NT2/D1 (cell line): ENCODE measurements at regions not wholly inside any gene's neighbourhood (a gene's known extent, or its start where the extent isn't known, plus 50 kb on each side); places are given as distances from the start of the nearest gene placed in this dataset.

Experiments
- DNase-seq: peaks from one replicate; pipeline ENCODE4 v3.0.0-alpha.2; 2011; ENCODE audit warnings: low read depth, low spot score
- H3K27me3 ChIP-seq: 2 replicates; pipeline ENCODE4 v1.6.0; 2011; ENCODE audit warnings: mild to moderate bottlenecking; ENCODE audit not compliant: insufficient read length, insufficient read depth
- H3K36me3 ChIP-seq: 2 replicates; pipeline ENCODE4 v1.6.1; 2011; ENCODE audit warnings: mild to moderate bottlenecking, low read length, mixed read lengths; ENCODE audit not compliant: insufficient read depth, insufficient read length
- H3K4me1 ChIP-seq: 2 replicates; pipeline ENCODE4 v1.5.1; 2011; ENCODE audit not compliant: insufficient read depth, insufficient read length
- H3K4me3 ChIP-seq: 2 replicates; pipeline ENCODE4 v1.5.1; 2011; ENCODE audit warnings: low read depth; ENCODE audit not compliant: insufficient read length
- H3K9ac ChIP-seq: 2 replicates; pipeline ENCODE4 v1.6.0; 2011; ENCODE audit warnings: low read depth; ENCODE audit not compliant: insufficient read length
- H3K9me3 ChIP-seq: 2 replicates; pipeline ENCODE4 v1.5.1; 2011; ENCODE audit warnings: mild to moderate bottlenecking, low read length; ENCODE audit not compliant: insufficient read depth
- SUZ12 ChIP-seq: IDR thresholded peaks from 2 replicates; pipeline ENCODE4 v1.6.1; 2011; ENCODE audit not compliant: insufficient read length, insufficient read depth; ENCODE audit errors: extremely low read depth
- YY1 ChIP-seq: IDR thresholded peaks from 2 replicates; pipeline ENCODE4 v1.6.1; 2011; ENCODE audit not compliant: insufficient read length, insufficient read depth
- ZNF274 ChIP-seq: IDR thresholded peaks from 2 replicates; pipeline ENCODE4 v1.6.1; 2011; ENCODE audit warnings: mild to moderate bottlenecking, low read depth, low read length

- Histone ChIP-seq H3K4me1 (peaks cover 2% of the 10 kb centered on the region), H3K27me3 (no peaks in the 10 kb centered on the region), H3K4me3 (no peak overlapping the region), H3K9me3 (no peaks in the 10 kb centered on the region), H3K36me3 (no peaks in the 10 kb centered on the region), H3K9ac (no peak overlapping the region)
- DNase-seq: no peak
- TF ChIP-seq SUZ12: no peak
Observed at GRCh38 chr15:47296881-47297280, 420.4 kb upstream of the SEMA6D start.

GRCh38 chr15:47299846-47300434 is 417.4 kb upstream of the SEMA6D start:
- no peak for DNase-seq

GRCh38 chr15:47300596-47300995 is 416.7 kb upstream of the SEMA6D start:
- no peaks in the 10 kb centered on the region for H3K27me3 ChIP-seq
- no peaks in the 10 kb centered on the region for H3K9me3 ChIP-seq
- DNase-seq: no peak
- no peak overlapping the region for H3K9ac ChIP-seq
- H3K36me3 ChIP-seq: no peaks in the 10 kb centered on the region
- no peak overlapping the region for H3K4me3 ChIP-seq
- no peaks in the 10 kb centered on the region for H3K4me1 ChIP-seq
- TF ChIP-seq SUZ12 (no peak), YY1 (no peak), ZNF274 (no peak)

More at GRCh38 chr15:47299846-47300434, 417.4 kb upstream of the SEMA6D start:
- H3K27me3 ChIP-seq: no peaks in the 10 kb centered on the region
- H3K9me3 ChIP-seq: no peaks in the 10 kb centered on the region
- no peaks in the 10 kb centered on the region for H3K4me1 ChIP-seq
- no peaks in the 10 kb centered on the region for H3K36me3 ChIP-seq
- H3K9ac ChIP-seq: no peak overlapping the region
- no peak for TF ChIP-seq ZNF274
- no peak for TF ChIP-seq YY1
- TF ChIP-seq SUZ12: no peak
- H3K4me3 ChIP-seq: no peak overlapping the region

GRCh38 chr15:47301481-47301880 is 415.8 kb upstream of the SEMA6D start:
- Histone ChIP-seq H3K4me1 (no peaks in the 10 kb centered on the region), H3K9me3 (no peaks in the 10 kb centered on the region), H3K4me3 (no peak overlapping the region), H3K27me3 (no peaks in the 10 kb centered on the region), H3K36me3 (no peaks in the 10 kb centered on the region), H3K9ac (no peak overlapping the region)
- no peak for TF ChIP-seq YY1
- no peak for TF ChIP-seq ZNF274
- no peak for TF ChIP-seq SUZ12
- DNase-seq: no peak

- no peak overlapping the region for H3K9ac ChIP-seq
- no peaks in the 10 kb centered on the region for H3K27me3 ChIP-seq
- no peak for TF ChIP-seq YY1
- TF ChIP-seq SUZ12: no peak
- H3K36me3 ChIP-seq: no peaks in the 10 kb centered on the region
- no peak overlapping the region for H3K4me3 ChIP-seq
- H3K9me3 ChIP-seq: no peaks in the 10 kb centered on the region
- DNase-seq: no peak
- H3K4me1 ChIP-seq: no peaks in the 10 kb centered on the region
Observed at GRCh38 chr15:47304656-47305055, 412.6 kb upstream of the SEMA6D start.

- no peak for TF ChIP-seq SUZ12
- no peak for TF ChIP-seq YY1
- TF ChIP-seq ZNF274: no peak
- no peaks in the 10 kb centered on the region for H3K9me3 ChIP-seq
- DNase-seq: no peak
- no peaks in the 10 kb centered on the region for H3K36me3 ChIP-seq
- H3K4me3 ChIP-seq: no peak overlapping the region
- H3K27me3 ChIP-seq: no peaks in the 10 kb centered on the region
- H3K4me1 ChIP-seq: no peaks in the 10 kb centered on the region
- no peak overlapping the region for H3K9ac ChIP-seq
Observed at GRCh38 chr15:47312161-47312560, 405.1 kb upstream of the SEMA6D start.

GRCh38 chr15:47326410-47327333 is 390.6 kb upstream of the SEMA6D start:
- Histone ChIP-seq H3K4me1 (no peaks in the 10 kb centered on the region), H3K9ac (no peak overlapping the region), H3K4me3 (no peak overlapping the region), H3K36me3 (no peaks in the 10 kb centered on the region), H3K27me3 (no peaks in the 10 kb centered on the region), H3K9me3 (no peaks in the 10 kb centered on the region)
- DNase-seq: no peak
- TF ChIP-seq ZNF274 (no peak), YY1 (no peak), SUZ12 (no peak)
